ENCODE measurements at regions not wholly inside any gene's neighbourhood (a gene's known extent, or its start where the extent isn't known, plus 50 kb on each side); places are given as distances from the start of the nearest gene placed in this dataset.

DNA sequence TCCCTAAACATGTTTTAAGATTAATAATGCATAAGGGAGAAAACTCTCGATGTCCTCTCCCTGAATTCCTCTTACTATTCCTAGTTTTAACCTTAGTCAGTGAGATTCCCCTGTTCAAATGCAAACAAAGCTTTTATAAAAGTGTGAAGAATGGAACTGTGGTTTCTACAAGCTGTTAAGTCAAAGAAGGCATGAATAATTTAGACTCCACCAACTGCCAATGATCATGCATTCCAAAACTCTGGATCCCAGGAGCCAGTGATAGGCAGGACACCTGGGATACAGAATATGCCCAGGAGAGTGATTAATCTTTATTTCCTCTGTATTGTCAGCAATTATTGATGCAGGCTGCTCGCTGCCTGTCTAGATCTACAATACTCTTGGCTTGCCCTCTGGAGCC lies 190.3 kb upstream of the ATF7IP start:
- TF ChIP-seq, protein P1, sequence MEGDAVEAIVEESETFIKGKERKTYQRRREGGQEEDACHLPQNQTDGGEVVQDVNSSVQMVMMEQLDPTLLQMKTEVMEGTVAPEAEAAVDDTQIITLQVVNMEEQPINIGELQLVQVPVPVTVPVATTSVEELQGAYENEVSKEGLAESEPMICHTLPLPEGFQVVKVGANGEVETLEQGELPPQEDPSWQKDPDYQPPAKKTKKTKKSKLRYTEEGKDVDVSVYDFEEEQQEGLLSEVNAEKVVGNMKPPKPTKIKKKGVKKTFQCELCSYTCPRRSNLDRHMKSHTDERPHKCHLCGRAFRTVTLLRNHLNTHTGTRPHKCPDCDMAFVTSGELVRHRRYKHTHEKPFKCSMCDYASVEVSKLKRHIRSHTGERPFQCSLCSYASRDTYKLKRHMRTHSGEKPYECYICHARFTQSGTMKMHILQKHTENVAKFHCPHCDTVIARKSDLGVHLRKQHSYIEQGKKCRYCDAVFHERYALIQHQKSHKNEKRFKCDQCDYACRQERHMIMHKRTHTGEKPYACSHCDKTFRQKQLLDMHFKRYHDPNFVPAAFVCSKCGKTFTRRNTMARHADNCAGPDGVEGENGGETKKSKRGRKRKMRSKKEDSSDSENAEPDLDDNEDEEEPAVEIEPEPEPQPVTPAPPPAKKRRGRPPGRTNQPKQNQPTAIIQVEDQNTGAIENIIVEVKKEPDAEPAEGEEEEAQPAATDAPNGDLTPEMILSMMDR (IDR thresholded peaks at IDR 0.05): no peak
- TF ChIP-seq POLR2A (IDR thresholded peaks at IDR 0.05; ENCODE audit: low read depth) (no peak), POLR2AphosphoS5 (IDR thresholded peaks at IDR 0.05) (no peak), EP300 (IDR thresholded peaks at IDR 0.05) (no peak)

Measured in esophagus muscularis mucosa (tissue), 4 donors.